ENCODE measurements at regions not wholly inside any gene's neighbourhood (a gene's known extent, or its start where the extent isn't known, plus 50 kb on each side); places are given as distances from the start of the nearest gene placed in this dataset.

DNA sequence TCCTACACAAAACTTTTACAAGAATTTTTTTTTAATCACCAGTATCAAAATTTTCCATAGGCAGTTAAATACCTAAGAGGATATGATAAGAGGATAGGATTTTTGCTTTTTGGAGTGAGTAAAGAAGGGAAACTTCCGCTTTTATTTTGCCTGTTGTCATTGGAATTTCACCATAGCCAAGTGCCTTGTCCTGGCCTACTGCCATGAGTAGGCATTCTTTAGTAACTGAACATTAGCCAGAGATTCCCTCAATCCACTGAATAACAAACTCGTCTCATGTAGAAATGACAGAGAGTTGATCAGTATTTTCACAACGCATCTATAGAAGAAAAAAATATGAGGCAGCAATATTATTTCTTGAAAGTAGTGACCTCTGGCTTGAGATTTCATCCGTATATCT lies 289.6 kb upstream of the ADAMTSL1 start (continued):
- TF ChIP-seq ATOH8 (CRISPR knock-in tag; IDR thresholded peaks at IDR 0.05; ENCODE audit: low read depth), result no peak

- CTCF ChIA-PET, result interaction anchor here (1.3 kb wide), 1 partner anchor 28 kb away, joined by 8 read pairs; no protein-coding TSS in a partner anchor
- no peak for DNase-seq (ENCODE audit: low read depth in 1 of 2, low spot score in 1 of 2)
These were observed 288.8 kb upstream of the ADAMTSL1 start for GRCh38 chr9:18185196-18185595.

DNA sequence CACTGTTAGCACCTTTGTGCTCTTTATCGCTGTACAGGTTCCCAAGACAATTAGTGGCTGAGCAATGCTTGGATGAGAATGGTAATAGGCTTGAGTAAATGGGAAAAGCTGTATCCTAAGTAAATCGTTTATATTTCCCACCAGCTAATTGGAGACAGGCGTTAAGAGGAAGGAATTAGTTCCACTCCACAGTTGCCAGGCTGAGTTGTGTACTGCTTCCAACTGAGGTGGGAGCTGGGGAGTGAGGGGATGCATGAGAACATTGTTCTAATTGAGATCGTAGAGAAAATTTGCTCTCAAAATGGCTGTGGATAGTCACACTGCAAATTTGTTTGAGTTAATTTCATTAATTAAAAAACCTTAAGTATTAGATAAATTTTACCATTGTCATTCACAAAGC lies 285.0 kb upstream of the ADAMTSL1 start:
- ChIA-PET POLR2A (no interaction called here), CTCF (interaction anchor here (0.7 to 1.1 kb wide), 2 partner anchors 15 to 37 kb away, joined by 3 read pairs; no protein-coding TSS in a partner anchor)
- Histone ChIP-seq H3K4me3 (no peak overlapping the region), H3K27ac (no peak overlapping the region), H3K4me2 (no peak overlapping the region), H3K9me3 (no peaks in the 10 kb centered on the region), H3K4me1 (no peaks in the 10 kb centered on the region)
- ATAC-seq (no peak), FAIRE-seq (no peak), DNase-seq (ENCODE audit: low read depth in 1 of 2, low spot score in 1 of 2) (no peak)
- TF ChIP-seq ZC3H11A (IDR thresholded peaks at IDR 0.05) (no peak), ZNF302 (CRISPR knock-in tag; IDR thresholded peaks at IDR 0.05) (no peak), NPAS2 (CRISPR knock-in tag; IDR thresholded peaks at IDR 0.05; ENCODE audit: borderline replicate concordance) (no peak), ESRRA (IDR thresholded peaks at IDR 0.05; ENCODE audit: borderline replicate concordance, low read length) (no peak), CHD2 (IDR thresholded peaks at IDR 0.05; ENCODE audit: low read length, partially characterized antibody) (no peak), RFX5 (IDR thresholded peaks at IDR 0.05) (no peak), NFE2L2 (conservative IDR thresholded peaks at IDR 0.05; ENCODE audit: low read length) (no peak), FOXS1 (CRISPR knock-in tag; IDR thresholded peaks at IDR 0.05) (no peak), RCOR1 (IDR thresholded peaks at IDR 0.05; ENCODE audit: low read depth, low read length) (no peak), CEBPB (IDR thresholded peaks at IDR 0.05) (no peak), MAZ (IDR thresholded peaks at IDR 0.05; ENCODE audit: borderline replicate concordance, low read depth, low read length) (no peak), GATA3 (IDR thresholded peaks at IDR 0.05; ENCODE audit: borderline replicate concordance) (no peak), HOXB13 (CRISPR knock-in tag; IDR thresholded peaks at IDR 0.05; ENCODE audit: low read depth) (no peak), SREBF2 (IDR thresholded peaks at IDR 0.05) (no peak)
- TF ChIP-seq, protein P1, sequence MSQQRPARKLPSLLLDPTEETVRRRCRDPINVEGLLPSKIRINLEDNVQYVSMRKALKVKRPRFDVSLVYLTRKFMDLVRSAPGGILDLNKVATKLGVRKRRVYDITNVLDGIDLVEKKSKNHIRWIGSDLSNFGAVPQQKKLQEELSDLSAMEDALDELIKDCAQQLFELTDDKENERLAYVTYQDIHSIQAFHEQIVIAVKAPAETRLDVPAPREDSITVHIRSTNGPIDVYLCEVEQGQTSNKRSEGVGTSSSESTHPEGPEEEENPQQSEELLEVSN (IDR thresholded peaks at IDR 0.05; ENCODE audit: borderline replicate concordance, low read depth), result no peak
- WGBS (ENCODE audit: missing lambda C conversion rate), result 22% methylated on average over 4 of the region's 4 CpGs

More at GRCh38 chr9:18185196-18185595, 288.8 kb upstream of the ADAMTSL1 start:
- Histone ChIP-seq H3K9me3 (no peaks in the 10 kb centered on the region), H3K4me1 (no peaks in the 10 kb centered on the region), H3K4me3 (no peak overlapping the region), H3K27ac (no peak overlapping the region), H3K4me2 (no peak overlapping the region)
- FAIRE-seq (no peak), ATAC-seq (no peak)
- WGBS (ENCODE audit: missing lambda C conversion rate), result 2% methylated on average over 2 of the region's 2 CpGs
- no peak for TF ChIP-seq FOSL2 (IDR thresholded peaks at IDR 0.05)
- peak; percentile 43; the same call in 1 of the 2 replicates for TF ChIP-seq FOSL2 (CRISPR knock-in tag; IDR thresholded peaks at IDR 0.05)
- TF ChIP-seq MYC (IDR thresholded peaks at IDR 0.05; ENCODE audit: borderline replicate concordance, low read length), result no peak
- POLR2A ChIA-PET, result no interaction called here

GRCh38 chr9:18189871-18190670 lies 283.9 kb upstream of the ADAMTSL1 start:
- no peak for FAIRE-seq
- Histone ChIP-seq H3K4me1 (no peaks in the 10 kb centered on the region), H3K4me2 (no peak overlapping the region), H3K4me3 (no peak overlapping the region), H3K9me3 (no peaks in the 10 kb centered on the region), H3K27ac (no peak overlapping the region)
- no peak for TF ChIP-seq HOXA7 (CRISPR knock-in tag; IDR thresholded peaks at IDR 0.05)
- ATAC-seq, result no peak
- POLR2A ChIA-PET, result no interaction called here
- DNase-seq (ENCODE audit: low read depth in 1 of 2, low spot score in 1 of 2), result no peak
- CTCF ChIA-PET, result interaction anchor here (0.9 to 1.1 kb wide), 3 partner anchors 15 to 379 kb away, joined by 3 read pairs; no protein-coding TSS in a partner anchor
- 21% methylated on average over 3 of the region's 3 CpGs for WGBS (ENCODE audit: missing lambda C conversion rate)

Measured in A549 (cell line).